RWPE1 (cell line): ENCODE measurements at regions not wholly inside any gene's neighbourhood (a gene's known extent, or its start where the extent isn't known, plus 50 kb on each side); places are given as distances from the start of the nearest gene placed in this dataset.

Source experiments
- CTCF ChIA-PET: fragments of 350-600 bp; sonication (Branson Sonifier 250); formaldehyde crosslinking; extraction: SDS; loops from one replicate; lab custom pipeline; 2021; lab: Yijun Ruan, JAX
- POLR2A ChIA-PET: fragments of 400-600 bp; formaldehyde crosslinking; extraction: SDS; loops from one replicate; lab custom pipeline; 2020; ENCODE audit warnings: antibody characterized with exemption; ENCODE audit not compliant: low non-redundant PET; lab: Yijun Ruan, JAX
- DNase-seq: peaks from one replicate; pipeline ENCODE4 v3.0.0; 2012; ENCODE audit warnings: low spot score
- H3K27ac ChIP-seq: fragments of 450-650 bp; 2 replicates; pipeline ENCODE4 v1.5.1; 2017
- CTCF ChIP-seq: fragments of 450-650 bp; conservative IDR thresholded peaks from 2 replicates; pipeline ENCODE4 v1.5.1; 2017; ENCODE audit warnings: low read depth, mild to moderate bottlenecking

DNA sequence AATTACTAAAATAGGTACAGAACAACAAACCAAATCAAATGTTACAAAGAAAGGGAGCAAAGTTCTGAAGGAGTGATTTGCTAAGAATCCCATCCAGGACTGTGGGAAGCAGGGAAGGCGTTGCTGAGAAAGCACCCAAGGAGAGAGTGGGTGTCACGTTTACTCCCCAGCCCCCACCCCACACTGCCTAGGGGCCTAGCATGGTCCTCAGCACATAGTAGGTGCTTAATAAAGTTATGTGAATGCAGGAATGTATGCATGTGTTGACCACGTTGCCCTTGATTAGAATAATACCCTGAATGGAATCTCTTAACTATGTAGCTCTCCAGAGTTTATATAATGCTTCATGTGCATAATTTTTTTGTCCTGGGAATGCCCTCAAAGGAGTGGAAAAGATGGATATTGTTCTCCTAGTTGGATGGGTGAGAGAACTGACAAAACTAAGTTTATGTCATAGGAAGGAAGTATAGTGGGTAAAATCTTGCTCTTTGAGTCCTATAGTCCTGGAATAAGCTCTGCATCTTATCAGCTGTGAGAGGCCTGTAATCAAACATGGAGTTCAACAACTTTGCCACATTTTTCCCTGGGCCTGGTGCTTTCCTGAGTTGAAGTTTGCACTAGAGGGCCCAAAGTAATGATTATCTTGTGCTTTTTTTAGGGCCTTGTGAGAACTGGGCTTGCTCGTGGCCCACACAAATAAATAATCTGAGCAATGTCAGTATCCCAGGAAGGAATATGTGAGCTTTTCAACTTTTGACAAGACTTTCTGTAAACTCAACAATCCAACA, 53.8 kb upstream of the LMO2 start:
- no peak overlapping the region for H3K27ac ChIP-seq
- TF ChIP-seq CTCF = no peak
- ChIA-PET POLR2A (no interaction called here), CTCF (interaction anchor here (0.7 kb wide), 1 partner anchor 11 kb away, joined by 4 read pairs; no protein-coding TSS in a partner anchor)
- DNase-seq = no peak

DNA sequence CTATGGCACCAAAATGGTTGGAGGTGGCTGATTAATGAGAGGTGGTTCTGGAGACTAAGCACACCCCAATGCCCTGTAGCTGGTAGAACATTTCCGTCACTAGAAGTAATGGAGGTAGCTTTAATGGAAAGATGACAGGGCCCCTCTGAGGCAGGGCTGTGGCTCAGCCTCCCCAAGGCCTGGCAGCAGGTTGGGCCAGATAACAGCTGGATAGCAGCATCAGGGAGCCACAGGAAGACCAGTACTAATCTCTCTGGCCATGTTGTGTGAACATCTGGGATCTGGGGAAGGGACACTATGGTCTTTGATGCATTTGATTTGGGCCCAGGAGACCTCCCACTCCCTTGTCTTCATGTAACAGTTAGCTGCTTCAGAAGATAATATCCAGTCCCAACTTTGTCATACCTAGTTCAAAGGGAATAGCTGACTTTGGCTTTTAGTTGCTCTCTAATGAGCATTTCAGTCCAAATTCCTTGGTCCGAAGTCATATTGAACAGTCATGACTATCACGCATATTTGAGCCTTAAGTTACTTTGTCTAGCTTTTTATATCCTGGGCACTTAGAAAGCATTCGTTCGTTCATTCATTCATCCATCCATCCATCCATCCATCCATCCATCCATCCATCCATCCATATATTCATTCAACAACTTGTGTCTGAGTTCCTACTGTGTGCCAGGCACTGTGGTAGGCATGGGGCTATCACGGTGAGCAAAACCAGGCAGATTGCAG, 53.0 kb upstream of the LMO2 start:
- ChIA-PET CTCF (interaction anchor here (0.6 to 1.0 kb wide), 3 partner anchors 10 to 95 kb away, joined by 3 to 4 read pairs (median 4); no protein-coding TSS in a partner anchor), POLR2A (no interaction called here)
- no peak overlapping the region for H3K27ac ChIP-seq
- TF ChIP-seq CTCF = no peak
- no peak for DNase-seq

DNA sequence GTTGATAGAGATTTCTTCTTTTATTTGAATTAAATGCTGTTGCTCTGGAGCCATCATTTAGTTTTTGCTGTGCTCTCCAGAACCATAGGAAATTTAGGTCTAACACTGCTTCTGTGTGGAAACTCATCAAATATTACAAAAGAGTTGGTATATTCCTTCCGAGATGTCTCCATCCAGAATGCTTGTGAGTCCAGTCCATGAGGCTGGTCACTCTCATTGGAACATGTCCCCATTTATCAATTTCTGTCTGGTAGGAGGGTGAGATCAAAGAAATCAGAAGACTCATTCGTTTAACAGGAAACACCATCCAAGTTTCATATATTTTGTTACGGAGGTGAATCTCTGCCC, 52.4 kb upstream of the LMO2 start:
- TF ChIP-seq CTCF = no peak
- no peak for DNase-seq
- CTCF ChIA-PET = interaction anchor here (0.6 to 1.0 kb wide), 2 partner anchors 53 to 95 kb away, joined by 3 to 4 read pairs; no protein-coding TSS in a partner anchor
- POLR2A ChIA-PET = no interaction called here
- H3K27ac ChIP-seq = no peak overlapping the region

DNA sequence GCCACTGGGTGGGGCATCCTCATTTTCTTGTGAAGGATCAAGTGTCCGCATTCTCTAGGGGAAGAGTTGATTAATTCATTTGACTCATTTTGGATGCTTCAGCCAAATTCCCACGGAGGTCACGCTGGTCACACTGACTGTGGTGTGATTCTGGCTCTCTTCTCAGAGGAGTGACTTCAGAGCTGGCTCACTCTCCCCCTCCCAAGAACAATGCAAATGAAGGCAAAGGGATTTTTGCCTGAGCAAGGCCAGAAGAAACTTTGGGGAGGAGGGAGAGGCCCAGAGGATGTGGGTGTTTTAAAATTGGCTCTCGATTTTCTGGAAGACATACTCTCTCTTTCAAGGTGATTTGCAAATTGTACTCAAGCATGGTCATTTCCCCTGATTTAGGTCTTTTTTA, 51.1 kb upstream of the LMO2 start:
- TF ChIP-seq CTCF = no peak
- POLR2A ChIA-PET = no interaction called here
- CTCF ChIA-PET = interaction anchor here (0.5 to 0.6 kb wide), 2 partner anchors 38 to 261 kb away, joined by 3 to 5 read pairs; no protein-coding TSS in a partner anchor
- peak overlapping the region; percentile 52 for H3K27ac ChIP-seq
- DNase-seq = peak; percentile 26

DNA sequence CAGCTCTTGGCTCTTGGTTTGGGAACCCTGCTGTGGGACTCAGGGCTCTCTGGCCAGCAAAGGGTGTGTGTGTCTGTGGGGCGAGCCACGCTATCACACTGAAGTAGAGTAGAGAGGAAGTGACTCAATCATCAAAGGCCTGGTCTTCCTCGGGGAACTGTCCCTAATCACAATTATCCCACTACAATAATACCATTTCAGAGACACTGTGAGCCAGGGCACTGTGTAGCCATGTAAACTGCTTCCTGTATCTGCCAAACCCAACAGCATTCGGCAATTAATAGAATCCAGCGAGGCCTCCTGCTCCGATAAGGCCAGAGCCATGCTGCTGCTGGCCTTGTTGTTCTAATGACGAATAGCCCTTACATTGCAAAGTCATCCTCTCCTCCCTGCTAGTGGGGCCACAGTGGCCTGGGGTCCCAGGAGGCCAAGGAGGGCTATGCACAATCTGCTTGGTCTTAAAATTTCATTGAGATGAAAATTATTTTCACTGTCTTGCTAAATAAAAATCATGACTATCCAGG, 49.8 kb upstream of the LMO2 start:
- TF ChIP-seq CTCF = no peak
- CTCF ChIA-PET = interaction anchor here (0.6 kb wide), 1 partner anchor 437 kb away, joined by 4 read pairs; no protein-coding TSS in a partner anchor
- DNase-seq = no peak
- POLR2A ChIA-PET = no interaction called here
- H3K27ac ChIP-seq = peak overlapping the region; percentile 52
